Transverse colon (tissue), 4 donors: ENCODE measurements at regions not wholly inside any gene's neighbourhood (a gene's known extent, or its start where the extent isn't known, plus 50 kb on each side); places are given as distances from the start of the nearest gene placed in this dataset.

Source experiments
- DNase-seq: peaks from one replicate; pipeline ENCODE4 v3.0.0-alpha.2; 2019
- H3K27ac ChIP-seq, 4 donors: fragments of 200-600 bp; sonication (generic); 2 replicates each; pipeline ENCODE4 v1.5.1; 2016 to 2018; ENCODE audit warnings: inconsistent platforms in 4 of 4
- H3K27me3 ChIP-seq: fragments of 200-600 bp; sonication (generic); 2 replicates; pipeline ENCODE4 v1.5.1; 2017; ENCODE audit warnings: inconsistent platforms
- H3K36me3 ChIP-seq, 4 donors: fragments of 200-600 bp; sonication (generic); 2 replicates each; pipeline ENCODE4 v1.5.1; 2017 to 2019; ENCODE audit warnings: inconsistent platforms in 4 of 4
- H3K4me1 ChIP-seq, 4 donors: fragments of 200-600 bp; sonication (generic); 2 replicates each; pipeline ENCODE4 v1.5.1; 2017 to 2020; ENCODE audit warnings: inconsistent platforms in 4 of 4
- H3K4me3 ChIP-seq, 4 donors: fragments of 200-600 bp; sonication (generic); 1 replicate in 1 of 4; 2 replicates in 3 of 4; pipeline versions ENCODE4 v1.5.1 to v1.6.1; 2017 to 2019; ENCODE audit warnings: inconsistent platforms in 4 of 4
- H3K9me3 ChIP-seq, 2 donors: fragments of 200-600 bp; sonication (generic); 2 replicates each; pipeline ENCODE4 v1.5.1; 2017 to 2019; ENCODE audit warnings: inconsistent platforms in 2 of 2
- EP300 ChIP-seq: sonication (generic); formaldehyde crosslinking; IDR thresholded peaks from one replicate; pipeline ENCODE4 v1.6.1; 2017; ENCODE audit warnings: antibody characterized with exemption, low read depth
- POLR2A ChIP-seq: fragments of 450-650 bp; IDR thresholded peaks from one replicate; pipeline ENCODE4 v1.6.1; 2016; ENCODE audit warnings: antibody characterized with exemption, mild to moderate bottlenecking, moderate library complexity
- POLR2AphosphoS5 ChIP-seq, 3 donors: sonication (generic); formaldehyde crosslinking; IDR thresholded peaks; one replicate each; pipeline ENCODE4 v1.6.1; 2016; ENCODE audit warnings: antibody characterized with exemption in 3 of 3
- WGBS, 2 donors: methylation state at CpG; one replicate each; pipeline ENCODE4 v1.1.5; 2018; ENCODE audit warnings: low coverage in 1 of 2; 5-methylcytosine and 5-hydroxymethylcytosine counted together
- in situ Hi-C, 4 donors: fragments of 200-750 bp; cut with MboI; loops; one replicate each; pipeline versions ENCODE4 v1.15.0 to v1.15.1; 2017; ENCODE audit warnings: low sequenced_read_pairs in 3 of 4, low pct_ligation_motif_present in 1 of 4, low pct_unique_long_range_greater_than_20kb in 1 of 4
- intact Hi-C: fragments of 100-400 bp; cut with DNase I; formaldehyde crosslinking; loops from one replicate; pipeline ENCODE4 v1.15.1; 2023; ENCODE audit warnings: low total_unique reads
- TF ChIP-seq, protein P1 (sequence below), 5 experiments: fragments of 200-600 bp in 3 of 5; fragments of 450-650 bp in 2 of 5; sonication (generic) in 3 of 5; IDR thresholded peaks; 1 replicate in 2 of 5; 2 replicates in 3 of 5; pipeline ENCODE4 v1.5.1; 2016 to 2017; ENCODE audit warnings: antibody characterized with exemption in 5 of 5, inconsistent platforms in 3 of 5, mild to moderate bottlenecking in 2 of 5, moderate library complexity in 1 of 5

DNA sequence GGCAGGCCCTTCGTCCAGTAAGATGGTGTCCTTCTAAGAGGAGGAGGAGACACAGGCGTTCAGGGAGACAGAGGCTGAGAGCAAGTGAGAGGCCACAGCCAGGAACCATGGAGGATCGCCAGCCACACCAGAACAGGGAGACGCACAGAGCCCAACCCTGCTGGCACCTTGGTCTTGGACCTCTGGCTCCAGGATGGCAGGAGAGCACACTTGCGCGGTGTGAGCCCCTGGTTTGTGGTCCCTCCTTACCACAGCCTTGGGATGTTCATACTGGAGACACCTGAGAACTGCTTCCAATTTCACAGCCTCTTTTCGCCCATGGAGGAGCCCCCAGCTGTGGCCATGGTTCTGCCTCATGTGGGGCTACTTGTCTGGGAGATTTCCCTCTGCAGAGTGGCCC lies 222.4 kb downstream of the DLL1 start:
- DNase-seq = peak; percentile 3
- Histone ChIP-seq H3K9me3 (no peaks in the 10 kb centered on the region), H3K27me3 (no peaks in the 10 kb centered on the region), H3K27ac (no peak overlapping the region), H3K4me3 (no peak overlapping the region), H3K36me3 (no peaks in the 10 kb centered on the region), H3K4me1 (no peaks in the 10 kb centered on the region)
- intact Hi-C loops (no loop called here), in situ Hi-C loops (no loop called here)
- TF ChIP-seq, protein P1, sequence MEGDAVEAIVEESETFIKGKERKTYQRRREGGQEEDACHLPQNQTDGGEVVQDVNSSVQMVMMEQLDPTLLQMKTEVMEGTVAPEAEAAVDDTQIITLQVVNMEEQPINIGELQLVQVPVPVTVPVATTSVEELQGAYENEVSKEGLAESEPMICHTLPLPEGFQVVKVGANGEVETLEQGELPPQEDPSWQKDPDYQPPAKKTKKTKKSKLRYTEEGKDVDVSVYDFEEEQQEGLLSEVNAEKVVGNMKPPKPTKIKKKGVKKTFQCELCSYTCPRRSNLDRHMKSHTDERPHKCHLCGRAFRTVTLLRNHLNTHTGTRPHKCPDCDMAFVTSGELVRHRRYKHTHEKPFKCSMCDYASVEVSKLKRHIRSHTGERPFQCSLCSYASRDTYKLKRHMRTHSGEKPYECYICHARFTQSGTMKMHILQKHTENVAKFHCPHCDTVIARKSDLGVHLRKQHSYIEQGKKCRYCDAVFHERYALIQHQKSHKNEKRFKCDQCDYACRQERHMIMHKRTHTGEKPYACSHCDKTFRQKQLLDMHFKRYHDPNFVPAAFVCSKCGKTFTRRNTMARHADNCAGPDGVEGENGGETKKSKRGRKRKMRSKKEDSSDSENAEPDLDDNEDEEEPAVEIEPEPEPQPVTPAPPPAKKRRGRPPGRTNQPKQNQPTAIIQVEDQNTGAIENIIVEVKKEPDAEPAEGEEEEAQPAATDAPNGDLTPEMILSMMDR (IDR thresholded peaks at IDR 0.05) = no peak
- TF ChIP-seq POLR2AphosphoS5 (IDR thresholded peaks at IDR 0.05) (no peak), EP300 (no peak), POLR2A (no peak)
- 33 to 82% methylated on average over 1 to 7 of the region's 7 CpGs for WGBS, 2 donors

DNA sequence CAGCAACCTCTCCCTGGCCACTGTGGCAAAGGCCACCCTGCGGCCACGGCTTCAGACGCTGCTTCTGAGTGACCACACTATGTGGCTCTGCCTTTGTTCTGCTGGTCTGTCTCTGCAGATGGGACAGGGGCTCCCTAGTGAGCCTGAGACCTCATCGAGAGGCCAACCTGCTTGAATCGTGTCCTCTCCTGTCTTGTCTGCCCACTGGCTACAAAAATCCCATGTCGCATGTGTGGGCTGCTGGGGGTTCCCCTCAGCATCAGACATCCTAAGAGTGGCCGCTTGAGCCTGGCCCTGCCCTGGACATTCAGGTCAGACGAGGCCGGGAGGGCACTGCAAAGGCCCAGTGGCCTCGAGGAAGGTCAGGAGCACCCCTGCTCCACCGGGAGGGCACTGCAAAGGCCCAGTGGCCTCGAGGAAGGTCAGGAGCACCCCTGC lies 222.9 kb downstream of the DLL1 start:
- Histone ChIP-seq H3K9me3 (no peaks in the 10 kb centered on the region), H3K4me3 (no peak overlapping the region), H3K36me3 (no peaks in the 10 kb centered on the region), H3K27ac (no peak overlapping the region), H3K27me3 (no peaks in the 10 kb centered on the region), H3K4me1 (no peaks in the 10 kb centered on the region)
- intact Hi-C loops (no loop called here), in situ Hi-C loops (no loop called here)
- WGBS, 2 donors = 85% methylated on average over 12 of the region's 12 CpGs; no CpG with 5 or more reads in 1 of the 2 donors
- TF ChIP-seq POLR2A (no peak), EP300 (no peak)
- TF ChIP-seq, protein P1 (IDR thresholded peaks at IDR 0.05) = no peak
- DNase-seq = peak; percentile 4

DNA sequence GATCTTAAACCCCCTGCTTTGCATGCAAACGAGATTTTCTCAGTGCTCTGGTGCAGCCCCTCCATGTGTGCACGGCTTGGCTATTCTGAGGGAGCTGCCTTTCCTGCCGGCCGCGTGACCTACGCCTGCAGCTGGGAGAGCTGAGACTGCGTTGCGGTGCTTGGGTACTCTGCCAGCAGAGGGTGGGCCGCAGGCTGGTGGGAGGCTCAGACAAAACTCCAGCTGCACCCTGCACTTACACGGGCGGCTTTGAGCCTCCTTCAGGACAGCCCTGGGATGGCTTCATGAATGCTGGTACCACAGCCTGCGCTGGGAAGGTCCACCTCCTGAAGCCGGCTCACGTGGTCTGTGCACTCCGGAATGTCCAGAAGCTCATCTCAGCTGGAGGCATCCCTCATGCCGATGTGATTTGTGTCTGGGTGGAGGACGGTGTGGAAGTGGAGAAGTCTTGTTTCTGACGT lies 223.7 kb downstream of the DLL1 start:
- in situ Hi-C loops (no loop called here), intact Hi-C loops (no loop called here)
- 51% methylated on average over 17 of the region's 18 CpGs; no CpG with 5 or more reads in 1 of the 2 donors for WGBS, 2 donors
- no peak for TF ChIP-seq POLR2AphosphoS5 (IDR thresholded peaks at IDR 0.05)
- no peak for TF ChIP-seq EP300
- TF ChIP-seq, protein P1 (IDR thresholded peaks at IDR 0.05) = no peak
- no peak for TF ChIP-seq POLR2A
- H3K9me3 ChIP-seq = no peaks in the 10 kb centered on the region
- H3K4me3 ChIP-seq = no peak overlapping the region
- H3K27me3 ChIP-seq = no peaks in the 10 kb centered on the region
- DNase-seq = peak; percentile 21
- H3K4me1 ChIP-seq = no peaks in the 10 kb centered on the region
- H3K36me3 ChIP-seq = no peaks in the 10 kb centered on the region
- H3K27ac ChIP-seq = no peak overlapping the region

DNA sequence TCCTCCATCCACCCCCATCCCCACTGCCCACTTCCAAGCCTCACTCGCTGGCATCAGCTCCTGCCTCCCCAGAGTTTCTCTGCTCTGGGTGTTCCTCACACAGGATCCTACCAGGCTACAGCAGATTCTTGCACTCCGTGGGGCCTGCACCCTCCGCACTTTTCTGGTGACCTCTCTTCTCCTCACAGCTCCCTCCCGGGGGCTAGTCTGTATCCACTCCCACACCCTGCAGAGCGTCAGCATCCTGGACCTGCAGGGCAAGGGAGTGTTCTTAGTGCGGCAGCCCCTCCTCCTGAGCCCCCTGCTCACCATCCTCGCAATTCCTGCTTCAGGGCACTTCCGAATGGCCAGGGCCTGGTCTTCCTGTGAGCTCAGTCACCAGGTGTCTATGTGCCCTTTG lies 224.2 kb downstream of the DLL1 start:
- DNase-seq = peak; percentile 4
- intact Hi-C loops = no loop called here

More for the DNA sequence above, 224.2 kb downstream of the DLL1 start:
- H3K9me3 ChIP-seq = no peaks in the 10 kb centered on the region
- no peak overlapping the region for H3K4me3 ChIP-seq
- H3K36me3 ChIP-seq = no peaks in the 10 kb centered on the region
- H3K27ac ChIP-seq = no peak overlapping the region
- TF ChIP-seq POLR2AphosphoS5 (IDR thresholded peaks at IDR 0.05) (no peak), POLR2A (no peak), EP300 (no peak)
- TF ChIP-seq, protein P1 (IDR thresholded peaks at IDR 0.05) = no peak
- in situ Hi-C loops = no loop called here
- 70 to 100% methylated on average over 2 to 8 of the region's 8 CpGs for WGBS, 2 donors
- H3K27me3 ChIP-seq = no peaks in the 10 kb centered on the region
- H3K4me1 ChIP-seq = no peaks in the 10 kb centered on the region
